Embryonic facial prominence (tissue), 1 donor: ENCODE measurements at regions not wholly inside any gene's neighbourhood (a gene's known extent, or its start where the extent isn't known, plus 50 kb on each side); places are given as distances from the start of the nearest gene placed in this dataset.

ENCODE experiments used
- DNase-seq: peaks from one replicate; pipeline ENCODE4 v3.0.0-alpha.2; 2016; ENCODE audit errors: extremely low spot score

DNA sequence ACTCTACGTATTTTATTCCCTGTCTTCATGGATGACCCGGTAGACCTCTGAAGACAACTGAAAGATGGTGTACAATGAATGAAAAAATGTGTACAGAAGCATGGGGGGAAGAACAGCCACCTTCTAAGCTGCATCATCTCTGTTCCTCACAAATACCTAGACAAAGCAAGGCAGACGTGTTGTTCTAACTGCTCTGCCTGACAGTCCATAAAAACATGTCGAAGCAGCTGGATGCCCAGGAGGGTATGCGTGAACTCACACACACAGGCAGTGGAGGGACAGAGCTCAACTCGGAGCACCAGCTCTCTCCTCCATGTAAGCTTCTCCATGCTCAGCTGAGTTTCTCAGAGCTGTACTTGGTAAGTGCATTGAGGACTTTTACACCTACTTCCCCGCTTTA lies 327.4 kb downstream of the CTTN start:
- DNase-seq: no peak

GRCh38 chr11:70727021-70727420 lies 328.7 kb downstream of the CTTN start:
- DNase-seq: no peak

DNA sequence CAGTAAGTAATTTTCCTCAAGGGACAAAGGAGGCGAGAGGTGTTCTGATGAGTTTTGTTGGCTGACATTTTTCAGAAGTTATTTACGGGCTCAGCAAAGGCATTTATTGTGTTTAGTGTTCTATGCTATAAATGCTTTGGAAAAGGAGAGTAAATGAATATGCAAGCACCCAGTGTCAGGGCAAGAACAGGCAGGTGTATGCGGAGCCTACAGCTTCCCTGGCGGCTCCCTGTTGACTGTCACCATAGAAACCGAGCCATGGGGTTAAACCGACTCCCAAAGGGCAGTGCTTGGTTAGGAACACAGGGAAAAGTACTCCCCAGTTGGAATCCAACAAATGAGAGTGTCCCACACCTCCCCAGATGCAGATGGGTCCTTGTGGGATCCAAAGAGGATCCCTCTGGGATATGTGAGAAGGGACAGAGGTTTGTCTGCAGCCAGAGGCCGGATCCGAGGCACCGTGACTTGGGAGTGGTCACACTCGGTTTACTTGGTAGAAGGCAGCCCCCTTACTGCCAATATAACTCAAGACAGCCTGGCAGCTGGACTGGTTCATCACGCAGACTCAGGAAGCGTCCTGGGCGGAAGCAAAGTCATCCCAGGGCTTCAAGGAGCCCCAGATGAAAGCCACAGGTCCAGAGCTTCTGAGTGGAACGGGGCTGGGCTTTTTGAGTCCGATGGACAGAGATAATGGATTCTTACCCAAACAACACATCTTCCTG lies 329.7 kb downstream of the CTTN start:
- no peak for DNase-seq

- no peak for DNase-seq
Measured at GRCh38 chr11:70729949-70730348, 331.6 kb downstream of the CTTN start.

- DNase-seq: no peak
Measured at GRCh38 chr11:70730411-70730810, 332.1 kb downstream of the CTTN start.

DNA sequence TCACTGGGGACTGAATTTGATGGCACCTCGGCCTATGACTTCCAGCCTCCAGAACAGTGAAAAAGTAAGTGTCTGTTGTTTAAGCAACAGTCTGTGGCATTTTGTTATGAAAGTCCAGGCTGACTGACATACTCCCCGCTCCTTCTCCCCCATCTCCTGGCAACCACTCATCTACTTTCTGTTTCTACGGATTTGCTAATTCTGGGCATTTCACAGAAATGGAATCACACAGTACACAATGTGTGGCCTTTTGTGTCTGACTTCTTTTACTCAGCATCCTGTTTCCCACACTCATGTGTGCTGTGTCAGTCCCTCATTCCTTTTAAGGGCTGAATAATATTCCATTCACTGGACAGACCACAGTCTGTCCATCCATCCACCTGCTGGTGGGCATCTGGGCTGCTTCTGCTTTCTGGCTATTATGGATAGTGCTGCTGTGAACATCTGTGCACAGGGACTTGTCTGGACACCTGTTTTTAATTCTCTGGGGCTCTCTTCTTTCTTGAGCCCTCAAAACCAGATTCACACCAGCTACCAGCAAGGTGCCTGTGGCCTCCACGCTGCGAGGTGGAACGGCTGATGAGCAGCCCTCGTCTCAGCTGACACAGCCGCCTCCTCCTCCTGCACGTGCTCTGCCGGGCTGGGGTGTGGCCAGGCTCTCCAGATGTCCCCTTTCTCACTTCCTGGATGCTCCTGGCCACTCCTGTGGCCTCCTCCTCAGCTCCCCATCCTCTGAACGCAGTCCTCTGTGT lies 333.1 kb downstream of the CTTN start:
- DNase-seq: no peak

GRCh38 chr11:70732023-70732880 lies 333.9 kb downstream of the CTTN start:
- DNase-seq: no peak

- no peak for DNase-seq
Measured at GRCh38 chr11:70732881-70733196, 334.5 kb downstream of the CTTN start.

- DNase-seq: no peak
Measured at GRCh38 chr11:70733327-70734325, 335.3 kb downstream of the CTTN start.

DNA sequence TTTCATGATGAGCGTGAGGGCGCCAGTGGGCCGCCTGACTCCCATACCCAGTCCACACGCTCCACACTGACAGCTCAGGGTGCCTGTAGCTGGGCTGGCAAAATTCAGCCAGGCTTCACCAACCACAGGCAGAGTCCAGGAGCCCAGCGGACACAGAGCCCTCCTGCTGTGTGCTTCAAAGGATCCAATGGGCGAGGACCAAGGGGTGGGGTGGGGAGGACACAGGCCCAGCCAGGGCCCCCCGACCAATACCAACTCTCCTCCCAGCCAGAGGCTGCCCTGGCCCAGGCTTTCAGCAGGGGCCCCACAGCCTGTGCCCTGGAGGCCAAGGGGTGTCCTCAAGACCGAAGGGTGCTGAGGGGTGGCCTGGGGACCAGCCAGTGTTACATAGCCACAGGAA lies 336.1 kb downstream of the CTTN start:
- no peak for DNase-seq

DNA sequence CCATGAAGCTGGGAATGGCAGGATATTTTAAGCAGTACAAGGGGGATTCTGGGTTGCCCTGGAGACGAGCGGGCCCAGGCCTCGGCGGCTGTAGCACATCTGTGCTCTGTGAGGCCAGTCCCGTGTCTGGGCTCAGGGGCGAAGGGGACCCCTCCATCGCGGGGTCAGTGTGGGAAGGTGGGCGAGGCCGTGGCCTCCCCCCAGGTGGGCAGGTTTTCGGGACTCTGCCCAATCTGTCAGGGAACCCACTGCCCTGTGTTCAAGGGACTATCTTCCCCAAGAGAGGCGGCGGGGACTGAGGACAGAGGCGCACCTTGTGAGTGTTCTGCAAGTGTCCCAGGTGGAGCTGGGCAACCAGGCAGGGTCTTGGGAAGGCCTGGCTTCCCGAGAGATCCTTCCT lies 336.6 kb downstream of the CTTN start:
- no peak for DNase-seq

DNA sequence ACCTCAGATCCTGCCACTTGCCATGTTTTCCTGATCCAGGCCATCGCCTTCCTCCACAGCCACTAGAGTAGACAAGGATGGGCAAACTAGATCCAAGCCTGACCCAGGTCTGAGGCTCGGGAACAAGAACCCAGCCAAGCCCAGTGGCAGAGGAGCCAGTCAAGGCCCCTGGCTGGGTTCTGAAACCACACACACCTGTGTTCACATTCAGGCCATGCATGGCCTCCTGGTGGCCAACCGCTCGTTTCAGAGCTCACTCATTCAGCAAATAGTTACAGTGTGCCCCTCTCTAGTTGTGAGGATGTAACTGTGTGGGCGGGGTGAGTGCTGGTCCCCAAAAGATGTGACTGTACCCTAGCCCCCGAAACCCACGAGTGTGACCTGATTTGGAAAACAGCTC lies 337.6 kb downstream of the CTTN start:
- no peak for DNase-seq

DNA sequence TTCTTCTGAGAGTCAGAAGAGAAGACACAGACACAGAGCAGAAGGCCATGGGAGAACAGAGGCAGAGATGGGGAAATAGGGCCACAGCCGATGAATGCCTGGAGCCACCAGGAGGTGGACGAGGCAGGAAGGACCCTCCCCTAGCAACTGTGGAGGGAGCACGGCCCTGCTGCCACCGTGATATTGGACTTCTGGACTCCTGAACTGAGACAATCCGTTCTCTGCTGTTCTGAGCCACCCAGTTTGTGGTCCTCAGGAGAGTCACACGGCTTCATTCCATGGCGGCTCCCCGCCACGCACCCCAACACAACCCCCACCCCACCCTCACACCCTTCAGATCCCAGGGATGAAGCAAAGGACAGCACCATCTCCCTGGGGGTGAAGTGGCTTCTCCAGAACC lies 338.1 kb downstream of the CTTN start:
- no peak for DNase-seq

- DNase-seq: no peak
Measured at GRCh38 chr11:70736937-70737640, 338.8 kb downstream of the CTTN start.

DNA sequence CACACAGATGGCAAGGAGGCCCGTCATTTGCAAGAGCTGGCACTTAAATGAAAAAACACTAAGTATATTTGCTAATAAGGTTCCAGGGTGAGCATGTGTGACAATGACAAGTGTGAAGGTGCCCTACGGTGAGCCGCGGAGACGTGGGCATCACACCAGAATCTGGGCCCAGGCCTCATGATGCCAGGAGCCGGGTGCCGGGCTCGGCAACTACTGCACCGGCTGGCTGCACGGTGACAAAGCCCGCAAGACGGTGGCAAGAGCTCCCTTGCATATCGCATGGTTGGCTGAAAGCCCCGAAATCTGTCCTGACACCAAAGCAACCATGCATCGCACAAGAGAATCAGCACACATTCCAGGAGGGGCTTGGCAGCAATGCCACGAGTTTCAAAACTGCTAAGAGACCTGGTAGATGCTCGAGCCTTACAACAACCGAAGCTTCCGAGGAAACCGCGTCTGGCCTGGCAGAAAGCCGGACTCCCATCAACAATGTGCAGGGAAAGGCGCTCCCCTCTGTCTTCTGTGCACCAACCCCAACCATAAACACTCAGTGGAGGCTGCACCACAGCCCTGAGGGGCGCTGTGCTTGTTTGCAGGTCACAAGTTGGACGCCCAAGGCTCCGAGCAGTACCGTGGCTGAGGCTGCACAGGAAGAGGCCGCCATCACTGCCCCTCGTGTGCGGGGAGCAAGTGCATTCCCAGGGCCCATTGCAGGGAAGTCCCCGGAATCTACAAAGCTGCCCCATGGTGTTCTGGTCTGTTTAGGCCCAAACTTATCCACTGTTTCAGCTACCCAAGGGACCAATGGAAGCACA lies 339.7 kb downstream of the CTTN start:
- no peak for DNase-seq

GRCh38 chr11:70738661-70739060 lies 340.3 kb downstream of the CTTN start:
- DNase-seq: no peak

- DNase-seq: no peak
Measured at GRCh38 chr11:70739091-70739490, 340.8 kb downstream of the CTTN start.

GRCh38 chr11:70739811-70740487 lies 341.6 kb downstream of the CTTN start:
- DNase-seq: no peak

DNA sequence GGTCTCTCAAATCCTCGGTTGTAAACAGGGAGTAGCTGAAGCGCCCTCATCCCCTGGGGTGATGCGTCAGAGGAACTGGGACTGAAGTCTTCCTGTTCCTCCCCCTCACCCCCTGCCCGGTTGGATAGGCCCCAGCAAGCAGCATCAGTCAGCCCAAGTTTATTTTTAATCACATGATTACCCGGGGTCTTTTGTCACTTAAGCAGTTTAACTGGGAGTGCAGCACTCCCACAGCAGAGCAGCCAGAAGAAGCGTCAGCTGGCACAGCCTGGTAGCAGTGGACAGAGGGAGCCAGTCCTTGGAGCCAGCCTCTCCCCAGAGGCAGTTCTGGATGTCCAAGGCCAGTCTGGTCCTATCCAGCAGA lies 342.1 kb downstream of the CTTN start:
- DNase-seq: no peak
